Upper lobe of right lung (tissue), 1 donor: ENCODE measurements at regions not wholly inside any gene's neighbourhood (a gene's known extent, or its start where the extent isn't known, plus 50 kb on each side); places are given as distances from the start of the nearest gene placed in this dataset.

Experiments used
- ATAC-seq: fragments of 200-7000 bp; cut with Tn5 transposase; one replicate; pipeline ENCODE4 v1.9.1; 2020; ENCODE audit warnings: mild to moderate bottlenecking, moderate library complexity
- DNase-seq: peaks from one replicate; pipeline ENCODE4 v3.0.0-alpha.2; 2020
- H3K27ac ChIP-seq: fragments of 200-600 bp; one replicate; pipeline ENCODE4 v1.8.0; 2022
- H3K27me3 ChIP-seq: fragments of 200-600 bp; one replicate; pipeline ENCODE4 v1.8.0; 2022; ENCODE audit warnings: mild to moderate bottlenecking
- H3K36me3 ChIP-seq: fragments of 200-600 bp; one replicate; pipeline ENCODE4 v1.8.0; 2022
- H3K4me1 ChIP-seq: fragments of 200-600 bp; one replicate; pipeline ENCODE4 v1.8.0; 2022
- H3K4me3 ChIP-seq: fragments of 200-600 bp; one replicate; pipeline ENCODE4 v1.8.0; 2022; ENCODE audit warnings: mild to moderate bottlenecking
- H3K9me3 ChIP-seq: fragments of 200-600 bp; one replicate; pipeline ENCODE4 v1.8.0; 2022
- CTCF ChIP-seq: fragments of 200-600 bp; IDR thresholded peaks from one replicate; pipeline ENCODE4 v1.8.0; 2022; ENCODE audit warnings: antibody characterized with exemption
- intact Hi-C: fragments of 100-400 bp; cut with DNase I; formaldehyde crosslinking; loops from one replicate; pipeline ENCODE4 v1.11.0; 2022
- donor health status: DM: no; HTN: yes; CAD: no; lungs with severe emphysema.

- no peak for TF ChIP-seq CTCF
- Histone ChIP-seq H3K27me3 (no peaks in the 10 kb centered on the region), H3K4me1 (no peaks in the 10 kb centered on the region), H3K9me3 (no peaks in the 10 kb centered on the region), H3K4me3 (no peak overlapping the region), H3K36me3 (no peaks in the 10 kb centered on the region), H3K27ac (no peak overlapping the region)
- DNase-seq (no peak), ATAC-seq (no peak)
- intact Hi-C loops = no loop called here
Measured at GRCh38 chr20:54293526-54293925, 85.6 kb downstream of the PFDN4 start.

- DNase-seq (no peak), ATAC-seq (no peak)
- H3K4me1 ChIP-seq = no peaks in the 10 kb centered on the region
- no peaks in the 10 kb centered on the region for H3K27me3 ChIP-seq
- intact Hi-C loops = no loop called here
- H3K4me3 ChIP-seq = no peak overlapping the region
- no peaks in the 10 kb centered on the region for H3K9me3 ChIP-seq
- no peak overlapping the region for H3K27ac ChIP-seq
- TF ChIP-seq CTCF = no peak
- H3K36me3 ChIP-seq = no peaks in the 10 kb centered on the region
Measured at GRCh38 chr20:54294094-54294493, 86.2 kb downstream of the PFDN4 start.

GRCh38 chr20:54295686-54296085, 87.8 kb downstream of the PFDN4 start:
- intact Hi-C loops = no loop called here
- H3K9me3 ChIP-seq = no peaks in the 10 kb centered on the region
- no peak overlapping the region for H3K27ac ChIP-seq
- no peak overlapping the region for H3K4me3 ChIP-seq
- no peak for TF ChIP-seq CTCF
- ATAC-seq = no peak
- no peaks in the 10 kb centered on the region for H3K4me1 ChIP-seq
- H3K27me3 ChIP-seq = no peaks in the 10 kb centered on the region
- H3K36me3 ChIP-seq = no peaks in the 10 kb centered on the region
- no peak for DNase-seq

- ATAC-seq (no peak), DNase-seq (no peak)
- intact Hi-C loops = no loop called here
- H3K27ac ChIP-seq = no peak overlapping the region
- H3K4me1 ChIP-seq = no peaks in the 10 kb centered on the region
- H3K36me3 ChIP-seq = no peaks in the 10 kb centered on the region
- no peaks in the 10 kb centered on the region for H3K27me3 ChIP-seq
- no peak overlapping the region for H3K4me3 ChIP-seq
- TF ChIP-seq CTCF = no peak
- no peaks in the 10 kb centered on the region for H3K9me3 ChIP-seq
Measured at GRCh38 chr20:54305421-54305820, 97.5 kb downstream of the PFDN4 start.

GRCh38 chr20:54306985-54307710, 99.3 kb downstream of the PFDN4 start:
- H3K36me3 ChIP-seq = no peaks in the 10 kb centered on the region
- no peaks in the 10 kb centered on the region for H3K9me3 ChIP-seq
- no peak for DNase-seq
- no peak overlapping the region for H3K4me3 ChIP-seq
- TF ChIP-seq CTCF = no peak
- intact Hi-C loops = no loop called here
- H3K4me1 ChIP-seq = no peaks in the 10 kb centered on the region
- no peak overlapping the region for H3K27ac ChIP-seq
- ATAC-seq = no peak
- no peaks in the 10 kb centered on the region for H3K27me3 ChIP-seq

GRCh38 chr20:54308804-54309203, 100.9 kb downstream of the PFDN4 start:
- H3K4me3 ChIP-seq = no peak overlapping the region
- ATAC-seq (no peak), DNase-seq (no peak)
- no peaks in the 10 kb centered on the region for H3K4me1 ChIP-seq
- H3K9me3 ChIP-seq = no peaks in the 10 kb centered on the region
- intact Hi-C loops = no loop called here
- no peaks in the 10 kb centered on the region for H3K27me3 ChIP-seq
- no peaks in the 10 kb centered on the region for H3K36me3 ChIP-seq
- no peak for TF ChIP-seq CTCF
- H3K27ac ChIP-seq = no peak overlapping the region
